SK-N-SH (cell line): ENCODE measurements at regions not wholly inside any gene's neighbourhood (a gene's known extent, or its start where the extent isn't known, plus 50 kb on each side); places are given as distances from the start of the nearest gene placed in this dataset.
"Not testable (repeated sequence)": the region's sequence is repeated elsewhere in the genome, so short reads cannot be mapped to it uniquely, and the experiment has no call there.

ENCODE experiments used
- CTCF ChIA-PET: fragments of 300-600, 350-600 bp; formaldehyde crosslinking; extraction: SDS; loops from one replicate; lab custom pipeline; 2021; lab: Yijun Ruan, JAX
- POLR2A ChIA-PET: fragments of 350-600 bp; sonication (Branson Sonifier 250); formaldehyde crosslinking; extraction: SDS; loops from one replicate; lab custom pipeline; 2020; ENCODE audit warnings: antibody characterized with exemption, inconsistent platforms; lab: Yijun Ruan, JAX
- DNase-seq: peaks from one replicate; pipeline ENCODE4 v3.0.0; 2012
- H2AFZ ChIP-seq: fragments of 200-600 bp; sonication (generic); 2 replicates; pipeline ENCODE4 v1.8.1; 2016; ENCODE audit warnings: antibody characterized with exemption, mild to moderate bottlenecking, low read depth
- H3F3A ChIP-seq: fragments of 200-600 bp; sonication (generic); replicated peaks from 2 replicates; pipeline ENCODE3; 2016; ENCODE audit warnings: antibody characterized with exemption, mild to moderate bottlenecking; ENCODE audit not compliant: insufficient read depth
- H3K27ac ChIP-seq, 2 experiments: fragments of 200-500 bp in 1 of 2; fragments of 200-600 bp in 1 of 2; sonication (Bioruptor generic) in 1 of 2; sonication (generic), shearing (Covaris generic) in 1 of 2; 2 replicates each; pipeline versions ENCODE4 v1.5.1 to v1.6.1; 2014 to 2016; ENCODE audit warnings: low read depth in 2 of 2, inconsistent platforms in 1 of 2, low read length in 1 of 2, mild to moderate bottlenecking in 1 of 2, mixed read lengths in 1 of 2
- H3K27me3 ChIP-seq: fragments of 200-600 bp; sonication (generic), shearing (Covaris generic); 2 replicates; pipeline ENCODE4 v1.6.1; 2016; ENCODE audit warnings: mixed run types; ENCODE audit not compliant: insufficient read depth
- H3K36me3 ChIP-seq, 2 experiments: fragments of 200-500 bp in 1 of 2; fragments of 200-600 bp in 1 of 2; sonication (Bioruptor generic) in 1 of 2; sonication (generic) in 1 of 2; replicated peaks in 1 of 2; 2 replicates each; pipeline versions ENCODE3 to v1.5.1; 2014 to 2016; ENCODE audit warnings: low read length in 1 of 2, mild to moderate bottlenecking in 1 of 2; ENCODE audit not compliant: insufficient read depth in 2 of 2, control insufficient read depth in 1 of 2
- H3K4me1 ChIP-seq, 2 experiments: fragments of 200-500 bp in 1 of 2; fragments of 200-600 bp in 1 of 2; sonication (Bioruptor generic) in 1 of 2; sonication (generic), shearing (Covaris generic) in 1 of 2; 2 replicates each; pipeline versions ENCODE4 v1.5.1 to v1.6.1; 2014 to 2016; ENCODE audit warnings: low read depth in 1 of 2, low read length in 1 of 2, mixed run types in 1 of 2; ENCODE audit not compliant: insufficient read depth in 2 of 2, control insufficient read depth in 1 of 2
- H3K4me2 ChIP-seq: fragments of 200-600 bp; sonication (generic), shearing (Covaris generic); 2 replicates; pipeline ENCODE4 v1.6.1; 2017; ENCODE audit warnings: mixed run types
- H3K4me3 ChIP-seq, 2 experiments: fragments of 200-500 bp in 1 of 2; fragments of 200-600 bp in 1 of 2; sonication (Bioruptor generic) in 1 of 2; sonication (generic), shearing (Covaris generic) in 1 of 2; 2 replicates each; pipeline versions ENCODE4 v1.5.1 to v1.8.1; 2014 to 2016; ENCODE audit warnings: low read depth in 2 of 2, inconsistent platforms in 1 of 2, low read length in 1 of 2, mild to moderate bottlenecking in 1 of 2, mixed read lengths in 1 of 2, moderate library complexity in 1 of 2
- H3K79me2 ChIP-seq: fragments of 200-600 bp; sonication (generic); 2 replicates; pipeline ENCODE4 v1.8.1; 2017; ENCODE audit warnings: mild to moderate bottlenecking; ENCODE audit not compliant: insufficient read depth
- H3K9ac ChIP-seq: fragments of 200-600 bp; sonication (generic); 2 replicates; pipeline ENCODE4 v1.6.1; 2017; ENCODE audit warnings: mixed run types
- H3K9me2 ChIP-seq: fragments of 200-600 bp; sonication (generic); 2 replicates; pipeline ENCODE4 v1.6.1; 2017; ENCODE audit warnings: mixed run types
- H3K9me3 ChIP-seq: fragments of 200-600 bp; sonication (generic); 2 replicates; pipeline ENCODE4 v1.6.1; 2017; ENCODE audit warnings: mixed run types, mild to moderate bottlenecking, moderate library complexity
- H4K20me1 ChIP-seq: fragments of 200-600 bp; sonication (generic); 2 replicates; pipeline ENCODE4 v1.6.1; 2017; ENCODE audit warnings: mild to moderate bottlenecking, mixed run types; ENCODE audit not compliant: insufficient read depth
- WGBS: methylation state at CpG from one replicate; pipeline ENCODE4 v1.1.6; 2017; ENCODE audit warnings: low lambda C conversion rate; 5-methylcytosine and 5-hydroxymethylcytosine counted together

DNA sequence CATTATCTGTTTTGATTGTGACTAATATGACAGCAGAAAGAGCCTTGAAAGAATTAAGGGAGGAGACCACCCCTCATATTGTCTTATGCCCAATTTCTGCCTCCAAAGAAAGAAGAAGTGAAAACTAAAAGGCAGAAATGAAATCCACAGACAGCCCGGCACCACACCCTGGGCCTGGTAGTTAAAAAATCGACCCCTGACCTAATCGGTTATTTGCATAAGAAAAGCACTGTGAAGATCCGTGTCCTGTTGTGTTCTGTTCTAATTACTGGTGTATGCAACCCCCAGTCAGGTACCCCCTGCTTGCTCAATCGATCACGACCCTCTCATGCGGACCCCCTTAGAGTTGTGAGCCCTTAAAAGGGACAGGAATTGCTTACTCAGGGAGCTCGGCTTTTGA is 97.9 kb downstream of the CDRT15L2 start:
- H3K79me2 ChIP-seq, H3K9ac ChIP-seq, H3K9me3 ChIP-seq, H4K20me1 ChIP-seq, H3K36me3 ChIP-seq, DNase-seq, H3K9me2 ChIP-seq, H3K4me1 ChIP-seq, H3F3A ChIP-seq, H3K4me3 ChIP-seq, H3K27ac ChIP-seq, H3K4me2 ChIP-seq, POLR2A ChIA-PET, H3K27me3 ChIP-seq, CTCF ChIA-PET, H2AFZ ChIP-seq: not testable (repeated sequence)
- 46% methylated on average over 8 of the region's 8 CpGs for WGBS

- POLR2A ChIA-PET, H3K9me3 ChIP-seq, H3F3A ChIP-seq, H3K27me3 ChIP-seq, H2AFZ ChIP-seq, H3K79me2 ChIP-seq, DNase-seq, H3K36me3 ChIP-seq, H4K20me1 ChIP-seq, H3K9me2 ChIP-seq, H3K4me1 ChIP-seq, H3K4me3 ChIP-seq, CTCF ChIA-PET, H3K9ac ChIP-seq, H3K27ac ChIP-seq, H3K4me2 ChIP-seq: not testable (repeated sequence)
- WGBS, result 29% methylated on average over 5 of the region's 5 CpGs
Measured at GRCh38 chr17:20678424-20678823, 98.9 kb downstream of the CDRT15L2 start.

DNA sequence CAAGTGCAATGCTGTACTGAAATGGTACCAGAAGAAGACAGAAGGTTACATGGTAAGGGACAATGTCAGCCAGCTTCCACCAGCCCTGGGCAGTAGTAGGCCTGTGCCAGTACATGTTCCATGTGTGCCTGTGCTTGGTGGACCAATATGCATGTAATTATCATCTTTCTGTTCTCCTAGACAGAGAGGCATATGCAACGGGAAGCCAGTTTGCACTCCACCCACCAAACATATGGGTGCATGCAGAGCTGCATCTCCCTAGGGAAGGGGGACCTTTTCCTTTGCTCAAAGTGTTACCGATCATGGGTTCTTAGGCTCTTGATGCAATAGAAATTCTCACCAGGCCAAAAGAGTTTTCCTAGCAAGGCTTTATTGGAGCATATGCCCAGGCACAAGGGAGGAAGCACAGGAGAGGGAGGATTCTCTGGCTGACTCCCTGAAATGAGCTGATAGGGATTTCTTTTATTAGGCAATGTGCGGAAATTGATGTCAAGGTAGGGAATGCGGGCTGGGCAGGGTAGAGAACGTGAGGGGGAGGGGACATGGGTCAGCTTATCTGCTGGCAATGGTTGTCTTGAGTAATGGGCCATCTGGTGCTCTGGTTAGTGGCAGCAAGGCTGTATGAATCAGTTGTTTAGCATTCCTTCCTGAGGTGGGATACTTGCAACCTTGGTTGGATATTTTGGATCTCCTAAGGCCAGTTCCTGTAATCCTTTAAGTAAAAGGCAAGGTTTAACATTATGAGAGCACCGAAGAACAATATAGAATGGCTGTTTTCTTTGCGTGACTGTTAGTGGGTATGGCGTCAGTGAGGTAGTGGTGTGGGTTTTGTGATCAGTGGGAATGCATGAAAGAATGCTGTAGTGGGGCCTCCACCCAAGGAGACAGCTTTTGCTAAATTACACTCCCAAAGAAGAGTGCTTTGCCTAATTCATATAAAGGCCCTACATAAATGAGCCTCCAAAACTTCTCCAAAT is 102.5 kb downstream of the CDRT15L2 start:
- POLR2A ChIA-PET, H3K4me2 ChIP-seq: not testable (repeated sequence)

DNA sequence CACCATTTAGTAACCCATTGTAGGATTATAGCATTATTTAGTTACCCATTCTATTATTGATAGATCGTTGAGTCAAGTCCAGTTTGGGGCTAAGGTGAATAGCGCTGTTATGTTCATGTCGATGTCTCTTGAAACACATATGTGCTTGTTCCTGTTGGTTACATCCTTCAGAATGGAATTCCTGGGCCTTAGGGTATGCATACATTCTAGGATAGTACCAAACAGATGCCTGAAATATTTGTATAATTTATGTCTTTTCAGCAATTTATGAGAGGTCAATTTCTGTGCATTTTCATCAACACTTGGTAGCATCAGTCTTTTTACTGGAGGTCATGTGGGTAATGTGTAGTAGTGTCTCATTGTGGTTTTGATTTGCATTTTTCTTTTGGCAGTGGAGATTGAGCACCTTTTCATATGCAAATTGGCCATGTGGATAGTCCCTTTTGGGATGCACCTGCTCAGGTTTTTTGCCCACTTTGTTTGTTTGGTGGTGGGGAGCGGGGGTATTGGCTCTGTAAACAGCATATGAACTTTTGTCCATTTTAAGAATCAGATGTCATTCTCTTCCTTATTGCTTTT is 104.2 kb downstream of the CDRT15L2 start:
- H4K20me1 ChIP-seq, H3K79me2 ChIP-seq, POLR2A ChIA-PET, H3K9me3 ChIP-seq, H3K4me2 ChIP-seq, H3K36me3 ChIP-seq, H3K27me3 ChIP-seq, H3K9me2 ChIP-seq, H3K4me1 ChIP-seq, H3K9ac ChIP-seq, H3F3A ChIP-seq, CTCF ChIA-PET, H2AFZ ChIP-seq, H3K27ac ChIP-seq, DNase-seq, H3K4me3 ChIP-seq: not testable (repeated sequence)
- 79% methylated on average over 3 of the region's 4 CpGs for WGBS

More for the DNA sequence above, 102.5 kb downstream of the CDRT15L2 start:
- H3F3A ChIP-seq, H3K79me2 ChIP-seq, H4K20me1 ChIP-seq, H3K9ac ChIP-seq, CTCF ChIA-PET, H3K4me1 ChIP-seq, H3K9me3 ChIP-seq, DNase-seq, H3K27me3 ChIP-seq, H2AFZ ChIP-seq, H3K9me2 ChIP-seq, H3K27ac ChIP-seq, H3K4me3 ChIP-seq, H3K36me3 ChIP-seq: not testable (repeated sequence)
- 61% methylated on average over 8 of the region's 8 CpGs for WGBS

- H3K27ac ChIP-seq, H3K9ac ChIP-seq, DNase-seq, POLR2A ChIA-PET, H3K9me3 ChIP-seq, CTCF ChIA-PET, H3K79me2 ChIP-seq, H3K36me3 ChIP-seq, H4K20me1 ChIP-seq, H3K4me2 ChIP-seq, H2AFZ ChIP-seq, H3K4me1 ChIP-seq, H3K4me3 ChIP-seq, H3K9me2 ChIP-seq, H3F3A ChIP-seq, H3K27me3 ChIP-seq: not testable (repeated sequence)
- 78% methylated on average over 6 of the region's 32 CpGs for WGBS
Measured at GRCh38 chr17:20684975-20685374, 105.5 kb downstream of the CDRT15L2 start.

DNA sequence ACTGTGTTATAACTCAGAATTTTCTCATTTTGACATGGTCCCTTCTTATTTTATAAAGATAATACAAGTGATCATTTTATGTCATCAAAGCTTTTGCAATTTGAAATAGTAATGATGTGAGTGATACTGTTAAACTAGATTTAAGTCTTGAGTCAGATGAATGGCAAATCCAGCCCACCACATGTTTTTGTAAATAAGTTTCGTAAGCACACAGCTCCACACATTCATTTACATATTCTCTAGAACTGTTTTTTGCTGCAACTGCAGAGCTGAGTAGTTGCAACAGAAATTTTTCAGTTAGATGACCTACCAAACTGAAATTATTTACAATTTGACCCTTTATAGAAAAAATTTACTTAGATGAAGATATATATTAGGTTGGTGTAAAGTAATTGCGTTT is 108.1 kb downstream of the CDRT15L2 start:
- H4K20me1 ChIP-seq, H3K4me1 ChIP-seq, H3K9me2 ChIP-seq, H3F3A ChIP-seq, CTCF ChIA-PET, H2AFZ ChIP-seq, H3K9ac ChIP-seq, H3K79me2 ChIP-seq, H3K4me2 ChIP-seq, H3K9me3 ChIP-seq, H3K27ac ChIP-seq, H3K4me3 ChIP-seq, DNase-seq, H3K36me3 ChIP-seq, H3K27me3 ChIP-seq, POLR2A ChIA-PET: not testable (repeated sequence)
- WGBS, result 71% methylated on average over 1 of the region's 2 CpGs
